GM23248 (cell line): ENCODE measurements at regions not wholly inside any gene's neighbourhood (a gene's known extent, or its start where the extent isn't known, plus 50 kb on each side); places are given as distances from the start of the nearest gene placed in this dataset.

Experiments
- EZH2 ChIP-seq: fragments of 200-600 bp; sonication (generic); IDR thresholded peaks from 2 replicates; pipeline ENCODE4 v1.6.1; 2018; ENCODE audit warnings: antibody characterized with exemption, mild to moderate bottlenecking; ENCODE audit not compliant: insufficient read depth, poor library complexity, severe bottlenecking
- EZH2phosphoT487 ChIP-seq: fragments of 200-600 bp; sonication (generic); IDR thresholded peaks from 2 replicates; pipeline ENCODE4 v1.6.1; 2018; ENCODE audit warnings: antibody characterized with exemption, moderate library complexity, mild to moderate bottlenecking, low read depth; ENCODE audit not compliant: insufficient read depth

DNA sequence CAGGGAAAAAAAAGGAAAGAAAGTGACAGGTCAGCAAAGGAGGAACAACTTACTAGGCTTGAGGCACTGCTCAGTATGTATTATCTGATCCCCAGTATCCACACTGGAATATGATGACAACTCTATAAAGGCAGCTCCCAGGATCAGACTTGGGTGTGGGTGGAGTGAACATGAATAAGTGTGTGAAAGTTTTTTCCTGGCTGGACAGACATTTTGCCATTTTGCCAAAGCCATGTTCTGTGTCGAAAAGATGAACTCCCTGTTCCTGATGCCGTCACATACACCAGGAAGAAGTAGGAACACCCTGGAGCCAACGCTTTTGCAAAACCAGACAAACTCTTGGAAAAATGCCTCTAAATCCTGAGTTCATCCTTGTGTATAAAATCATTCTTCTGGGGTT lies 143.2 kb upstream of the MEOX2 start:
- TF ChIP-seq EZH2 (no peak), EZH2phosphoT487 (no peak)
